Natural killer cell (primary cell): ENCODE measurements at regions not wholly inside any gene's neighbourhood (a gene's known extent, or its start where the extent isn't known, plus 50 kb on each side); places are given as distances from the start of the nearest gene placed in this dataset.

Experiments used
- ATAC-seq, 3 donors: fragments of 150-1000 bp in 2 of 3; fragments of 200-7000 bp in 1 of 3; cut with Tn5 transposase; 1 replicate in 1 of 3; 2 replicates in 2 of 3; pipeline ENCODE4 v1.10.0; 2021; ENCODE audit warnings: mild to moderate bottlenecking in 2 of 3, moderate library complexity in 2 of 3
- DNase-seq, 2 donors: peaks; one replicate each; pipeline versions ENCODE4 v3.0.0 to v3.0.0-alpha.2; 2013 to 2021; ENCODE audit warnings: mixed read lengths in 1 of 2
- H3K27ac ChIP-seq: one replicate; pipeline ENCODE4 v1.5.1; 2013; ENCODE audit warnings: mild to moderate bottlenecking, low read length
- H3K27me3 ChIP-seq: one replicate; pipeline ENCODE4 v1.6.1; 2013; ENCODE audit warnings: low read length; ENCODE audit not compliant: control insufficient read depth, insufficient read depth
- H3K36me3 ChIP-seq: one replicate; pipeline ENCODE4 v1.6.1; 2013; ENCODE audit warnings: low read length; ENCODE audit not compliant: control insufficient read depth, insufficient read depth
- H3K4me1 ChIP-seq: one replicate; pipeline ENCODE4 v1.6.1; 2013; ENCODE audit warnings: low read length; ENCODE audit not compliant: control insufficient read depth, insufficient read depth
- H3K4me3 ChIP-seq: one replicate; pipeline ENCODE4 v1.5.1; 2013; ENCODE audit warnings: low read length
- H3K9me3 ChIP-seq: one replicate; pipeline ENCODE4 v1.6.1; 2013; ENCODE audit warnings: low read length; ENCODE audit not compliant: control insufficient read depth, insufficient read depth
- H3K27ac Mint-ChIP-seq, 2 donors: one replicate each; pipeline ENCODE4 v1.8.0; 2022; ENCODE audit warnings: mild to moderate bottlenecking in 2 of 2, mixed read lengths in 2 of 2, moderate library complexity in 1 of 2
- H3K27me3 Mint-ChIP-seq, 2 donors: one replicate each; pipeline ENCODE4 v1.8.0; 2022; ENCODE audit warnings: low read depth in 2 of 2, mixed read lengths in 2 of 2
- H3K36me3 Mint-ChIP-seq: one replicate; pipeline ENCODE4 v1.8.0; 2022; ENCODE audit warnings: mixed read lengths
- H3K4me1 Mint-ChIP-seq, 2 donors: one replicate each; pipeline ENCODE4 v1.8.0; 2022; ENCODE audit warnings: mixed read lengths in 2 of 2
- H3K4me3 Mint-ChIP-seq: one replicate; pipeline ENCODE4 v1.8.0; 2022; ENCODE audit warnings: mild to moderate bottlenecking, moderate library complexity, mixed read lengths
- H3K9me3 Mint-ChIP-seq, 2 donors: one replicate each; pipeline ENCODE4 v1.8.0; 2022; ENCODE audit warnings: mixed read lengths in 2 of 2
- WGBS: methylation state at CpG from one replicate; pipeline ENCODE4 v1.1.7; 2013; ENCODE audit warnings: missing lambda C conversion rate; ENCODE audit not compliant: insufficient coverage; 5-methylcytosine and 5-hydroxymethylcytosine counted together
- intact Hi-C: fragments of 100-400 bp; cut with micrococcal nuclease; formaldehyde crosslinking; loops from one replicate; pipeline ENCODE4 v1.14.2; 2022
- TF ChIP-seq, protein P1 (sequence below): fragments of 200-600 bp; IDR thresholded peaks from one replicate; pipeline ENCODE4 v1.8.0; 2022; ENCODE audit warnings: antibody characterized with exemption

DNA sequence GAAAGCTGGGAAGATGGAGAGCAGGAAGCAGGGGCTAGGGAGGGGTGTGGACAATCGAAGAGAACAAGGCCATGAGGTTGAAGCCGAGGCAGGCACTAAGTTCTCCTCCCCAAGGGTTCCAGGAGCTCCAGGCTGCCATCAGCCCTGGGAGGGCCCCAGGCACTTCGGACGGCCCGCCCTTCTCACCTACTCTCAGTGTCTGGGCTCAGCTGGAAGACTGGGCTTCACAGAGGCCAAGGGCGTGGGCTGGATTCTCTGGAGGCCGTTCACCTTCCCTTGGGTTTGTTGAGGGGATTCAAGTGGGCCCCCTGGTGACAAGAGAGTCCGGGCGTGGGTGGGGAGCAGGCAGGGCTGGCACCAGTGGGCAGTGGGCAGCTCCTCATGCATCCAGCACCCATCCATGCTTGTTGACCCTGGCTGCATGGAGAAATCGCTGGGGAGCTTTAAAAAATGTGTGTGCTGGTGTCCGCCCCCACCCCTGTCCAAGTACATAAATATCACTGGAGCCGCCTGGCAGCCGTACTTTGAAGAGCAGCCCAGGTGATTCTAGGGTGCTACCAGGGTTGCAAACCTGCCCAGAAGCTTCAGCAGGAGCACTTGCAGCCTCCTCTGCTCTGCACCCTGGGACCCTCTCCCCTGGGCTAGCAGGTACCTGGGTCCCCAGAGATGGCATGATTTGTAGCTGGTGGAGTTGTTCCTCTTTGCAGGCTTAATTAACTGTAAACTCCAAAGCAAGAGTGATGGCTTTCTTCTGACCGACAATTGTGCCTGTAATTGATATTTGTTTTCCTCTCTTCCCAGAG lies 74.3 kb downstream of the RTL6 start:
- Histone ChIP-seq H3K27ac (no peak overlapping the region), H3K4me3 (no peak overlapping the region), H3K4me1 (no peaks in the 10 kb centered on the region), H3K27me3 (peaks cover 6% of the 10 kb centered on the region), H3K9me3 (no peaks in the 10 kb centered on the region), H3K36me3 (no peaks in the 10 kb centered on the region)
- intact Hi-C loops = no loop called here
- H3K36me3 Mint-ChIP-seq = peaks cover 18% of the 10 kb centered on the region
- 86% methylated on average over 14 of the region's 14 CpGs for WGBS
- no peak overlapping the region for H3K4me3 Mint-ChIP-seq
- TF ChIP-seq, protein P1, sequence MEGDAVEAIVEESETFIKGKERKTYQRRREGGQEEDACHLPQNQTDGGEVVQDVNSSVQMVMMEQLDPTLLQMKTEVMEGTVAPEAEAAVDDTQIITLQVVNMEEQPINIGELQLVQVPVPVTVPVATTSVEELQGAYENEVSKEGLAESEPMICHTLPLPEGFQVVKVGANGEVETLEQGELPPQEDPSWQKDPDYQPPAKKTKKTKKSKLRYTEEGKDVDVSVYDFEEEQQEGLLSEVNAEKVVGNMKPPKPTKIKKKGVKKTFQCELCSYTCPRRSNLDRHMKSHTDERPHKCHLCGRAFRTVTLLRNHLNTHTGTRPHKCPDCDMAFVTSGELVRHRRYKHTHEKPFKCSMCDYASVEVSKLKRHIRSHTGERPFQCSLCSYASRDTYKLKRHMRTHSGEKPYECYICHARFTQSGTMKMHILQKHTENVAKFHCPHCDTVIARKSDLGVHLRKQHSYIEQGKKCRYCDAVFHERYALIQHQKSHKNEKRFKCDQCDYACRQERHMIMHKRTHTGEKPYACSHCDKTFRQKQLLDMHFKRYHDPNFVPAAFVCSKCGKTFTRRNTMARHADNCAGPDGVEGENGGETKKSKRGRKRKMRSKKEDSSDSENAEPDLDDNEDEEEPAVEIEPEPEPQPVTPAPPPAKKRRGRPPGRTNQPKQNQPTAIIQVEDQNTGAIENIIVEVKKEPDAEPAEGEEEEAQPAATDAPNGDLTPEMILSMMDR = no peak
- peaks cover 17 to 38% of the 10 kb centered on the region in 2 donors for H3K27me3 Mint-ChIP-seq
- no peak overlapping the region for H3K27ac Mint-ChIP-seq
- H3K9me3 Mint-ChIP-seq = peaks cover 5 to 10% of the 10 kb centered on the region in 2 donors
- no peak for DNase-seq
- H3K4me1 Mint-ChIP-seq = peaks cover 0 to 5% of the 10 kb centered on the region in 2 donors
- no peak for ATAC-seq

DNA sequence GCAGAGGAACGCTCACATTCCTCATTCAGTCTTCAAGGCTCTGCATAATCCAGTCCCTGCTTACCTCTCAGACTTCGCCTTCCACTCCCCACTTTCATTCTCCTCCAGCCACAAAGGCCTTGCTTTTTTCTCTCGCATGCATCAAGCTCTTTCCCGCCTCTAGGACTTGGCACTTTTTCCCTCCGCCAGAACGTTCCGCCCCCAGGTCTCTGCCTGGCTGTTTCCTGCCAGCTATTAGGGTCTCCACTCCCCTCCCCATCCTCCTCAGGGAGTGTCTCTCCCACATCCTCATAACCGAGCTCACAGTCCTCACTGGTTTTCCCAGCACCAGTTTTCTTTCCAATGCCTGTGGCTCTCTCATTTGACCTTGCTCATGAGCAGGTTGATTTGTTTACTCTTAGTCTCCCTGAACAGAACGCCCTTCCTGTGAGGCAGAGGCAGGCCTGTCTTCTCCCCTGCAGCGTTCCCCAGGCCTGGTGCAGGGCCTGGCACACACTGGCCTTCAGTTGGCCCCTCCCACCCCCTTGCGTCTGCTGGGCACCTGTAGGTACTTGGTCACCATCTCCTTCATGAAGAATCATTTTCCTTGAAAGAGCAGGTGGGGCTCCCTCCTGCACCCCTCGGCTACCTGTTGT lies 75.2 kb downstream of the RTL6 start:
- WGBS = 65% methylated on average over 12 of the region's 12 CpGs
- Histone ChIP-seq H3K36me3 (no peaks in the 10 kb centered on the region), H3K4me3 (no peak overlapping the region), H3K4me1 (no peaks in the 10 kb centered on the region), H3K27me3 (peaks cover 6% of the 10 kb centered on the region), H3K27ac (no peak overlapping the region), H3K9me3 (no peaks in the 10 kb centered on the region)
- H3K4me3 Mint-ChIP-seq = no peak overlapping the region
- H3K36me3 Mint-ChIP-seq = peaks cover 18% of the 10 kb centered on the region
- no peak for ATAC-seq
- DNase-seq = no peak
- intact Hi-C loops = no loop called here
- TF ChIP-seq, protein P1 = no peak
- H3K4me1 Mint-ChIP-seq = peaks cover 0 to 5% of the 10 kb centered on the region in 2 donors
- peaks cover 19 to 44% of the 10 kb centered on the region in 2 donors for H3K27me3 Mint-ChIP-seq
- H3K27ac Mint-ChIP-seq = no peak overlapping the region
- peaks cover 5 to 10% of the 10 kb centered on the region in 2 donors for H3K9me3 Mint-ChIP-seq

DNA sequence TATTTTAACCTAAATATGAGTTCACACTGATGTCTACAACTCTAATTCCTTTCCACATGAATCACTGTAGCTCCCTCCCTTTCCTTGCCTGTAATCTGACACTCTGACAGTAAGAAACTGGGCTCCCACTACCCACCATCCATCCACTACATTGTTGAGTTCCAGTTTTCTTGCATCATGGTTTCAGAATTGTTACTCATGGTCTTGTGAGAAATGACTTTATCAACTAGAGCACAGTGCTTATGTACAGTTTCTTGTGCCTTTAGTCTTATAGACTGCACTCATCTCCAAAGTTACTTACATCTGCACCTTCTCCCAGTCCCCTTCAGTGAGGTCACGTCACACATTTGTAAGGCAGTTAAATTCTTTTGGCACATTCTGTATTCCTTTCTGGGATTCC lies 78.6 kb downstream of the RTL6 start:
- H3K27ac ChIP-seq = no peak overlapping the region
- H3K36me3 Mint-ChIP-seq = peaks cover 18% of the 10 kb centered on the region
- H3K4me3 Mint-ChIP-seq = no peak overlapping the region
- H3K4me3 ChIP-seq = no peak overlapping the region
- intact Hi-C loops = no loop called here
- peaks cover 0 to 5% of the 10 kb centered on the region in 2 donors for H3K4me1 Mint-ChIP-seq
- no peaks in the 10 kb centered on the region for H3K4me1 ChIP-seq
- WGBS = 85% methylated on average over 1 of the region's 1 CpG
- peaks cover 19 to 57% of the 10 kb centered on the region in 2 donors for H3K27me3 Mint-ChIP-seq
- H3K27ac Mint-ChIP-seq = no peak overlapping the region
- no peaks in the 10 kb centered on the region for H3K36me3 ChIP-seq
- H3K9me3 ChIP-seq = no peaks in the 10 kb centered on the region
- ATAC-seq (no peak), DNase-seq (no peak)
- H3K27me3 ChIP-seq = peaks cover 6% of the 10 kb centered on the region
- TF ChIP-seq, protein P1 = no peak
- peaks cover 6 to 10% of the 10 kb centered on the region in 2 donors for H3K9me3 Mint-ChIP-seq
